Transverse colon (tissue), 4 donors: ENCODE measurements at regions not wholly inside any gene's neighbourhood (a gene's known extent, or its start where the extent isn't known, plus 50 kb on each side); places are given as distances from the start of the nearest gene placed in this dataset.

Experiments used
- EP300 ChIP-seq: sonication (generic); formaldehyde crosslinking; IDR thresholded peaks from one replicate; pipeline ENCODE4 v1.6.1; 2017; ENCODE audit warnings: antibody characterized with exemption, low read depth
- POLR2A ChIP-seq: fragments of 450-650 bp; IDR thresholded peaks from one replicate; pipeline ENCODE4 v1.6.1; 2016; ENCODE audit warnings: antibody characterized with exemption, mild to moderate bottlenecking, moderate library complexity
- POLR2AphosphoS5 ChIP-seq, 3 donors: sonication (generic); formaldehyde crosslinking; IDR thresholded peaks; one replicate each; pipeline ENCODE4 v1.6.1; 2016; ENCODE audit warnings: antibody characterized with exemption in 3 of 3
- TF ChIP-seq, protein P1 (sequence below), 5 experiments: fragments of 200-600 bp in 3 of 5; fragments of 450-650 bp in 2 of 5; sonication (generic) in 3 of 5; IDR thresholded peaks; 1 replicate in 2 of 5; 2 replicates in 3 of 5; pipeline ENCODE4 v1.5.1; 2016 to 2017; ENCODE audit warnings: antibody characterized with exemption in 5 of 5, inconsistent platforms in 3 of 5, mild to moderate bottlenecking in 2 of 5, moderate library complexity in 1 of 5

DNA sequence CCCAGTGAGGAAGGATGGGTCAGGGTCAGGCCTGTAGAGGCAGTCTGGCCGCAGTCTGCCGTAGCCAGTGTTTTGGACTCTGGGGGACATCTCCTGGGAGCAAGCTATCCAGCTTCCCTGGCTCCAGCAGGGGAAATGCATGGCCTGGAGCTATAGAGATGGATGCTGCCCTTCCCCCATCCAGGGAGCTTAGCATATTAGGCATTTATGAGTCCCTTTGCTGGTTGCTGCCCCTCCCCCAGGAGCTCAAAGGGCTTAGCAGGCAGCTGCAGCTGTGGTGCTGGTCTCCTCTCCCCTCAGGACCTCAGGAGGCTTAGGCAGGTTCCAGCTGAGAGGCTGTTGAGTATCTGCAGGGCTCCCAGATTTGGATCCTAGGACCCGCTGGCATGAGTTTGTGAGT is 1158.7 kb downstream of the DTWD2 start:
- TF ChIP-seq, protein P1, sequence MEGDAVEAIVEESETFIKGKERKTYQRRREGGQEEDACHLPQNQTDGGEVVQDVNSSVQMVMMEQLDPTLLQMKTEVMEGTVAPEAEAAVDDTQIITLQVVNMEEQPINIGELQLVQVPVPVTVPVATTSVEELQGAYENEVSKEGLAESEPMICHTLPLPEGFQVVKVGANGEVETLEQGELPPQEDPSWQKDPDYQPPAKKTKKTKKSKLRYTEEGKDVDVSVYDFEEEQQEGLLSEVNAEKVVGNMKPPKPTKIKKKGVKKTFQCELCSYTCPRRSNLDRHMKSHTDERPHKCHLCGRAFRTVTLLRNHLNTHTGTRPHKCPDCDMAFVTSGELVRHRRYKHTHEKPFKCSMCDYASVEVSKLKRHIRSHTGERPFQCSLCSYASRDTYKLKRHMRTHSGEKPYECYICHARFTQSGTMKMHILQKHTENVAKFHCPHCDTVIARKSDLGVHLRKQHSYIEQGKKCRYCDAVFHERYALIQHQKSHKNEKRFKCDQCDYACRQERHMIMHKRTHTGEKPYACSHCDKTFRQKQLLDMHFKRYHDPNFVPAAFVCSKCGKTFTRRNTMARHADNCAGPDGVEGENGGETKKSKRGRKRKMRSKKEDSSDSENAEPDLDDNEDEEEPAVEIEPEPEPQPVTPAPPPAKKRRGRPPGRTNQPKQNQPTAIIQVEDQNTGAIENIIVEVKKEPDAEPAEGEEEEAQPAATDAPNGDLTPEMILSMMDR (IDR thresholded peaks at IDR 0.05) = no peak
- TF ChIP-seq EP300 (no peak), POLR2AphosphoS5 (IDR thresholded peaks at IDR 0.05) (no peak), POLR2A (no peak)
